Stimulated activated naive CD8-positive, alpha-beta T cell treated with anti-CD3 and anti-CD28 coated beads, Interleukin-15, Interleukin-2, amounts not matched to agents 100 ng/mL and 50 ng/mL, for 24 hours (primary cell): ENCODE measurements at regions not wholly inside any gene's neighbourhood (a gene's known extent, or its start where the extent isn't known, plus 50 kb on each side); places are given as distances from the start of the nearest gene placed in this dataset.

Source experiments
- H3K27ac Mint-ChIP-seq: one replicate; pipeline ENCODE4 v1.8.0; 2021; ENCODE audit warnings: mild to moderate bottlenecking, mixed read lengths
- H3K27me3 Mint-ChIP-seq: one replicate; pipeline ENCODE4 v1.8.0; 2021; ENCODE audit warnings: mixed read lengths
- H3K36me3 Mint-ChIP-seq: one replicate; pipeline ENCODE4 v1.8.0; 2021; ENCODE audit warnings: low read depth, mixed read lengths
- H3K4me1 Mint-ChIP-seq: one replicate; pipeline ENCODE4 v1.8.0; 2021; ENCODE audit warnings: low read depth, mixed read lengths
- H3K4me3 Mint-ChIP-seq: one replicate; pipeline ENCODE4 v1.8.0; 2021; ENCODE audit warnings: mild to moderate bottlenecking, mixed read lengths
- H3K9me3 Mint-ChIP-seq: one replicate; pipeline ENCODE4 v1.8.0; 2021; ENCODE audit warnings: mixed read lengths

DNA sequence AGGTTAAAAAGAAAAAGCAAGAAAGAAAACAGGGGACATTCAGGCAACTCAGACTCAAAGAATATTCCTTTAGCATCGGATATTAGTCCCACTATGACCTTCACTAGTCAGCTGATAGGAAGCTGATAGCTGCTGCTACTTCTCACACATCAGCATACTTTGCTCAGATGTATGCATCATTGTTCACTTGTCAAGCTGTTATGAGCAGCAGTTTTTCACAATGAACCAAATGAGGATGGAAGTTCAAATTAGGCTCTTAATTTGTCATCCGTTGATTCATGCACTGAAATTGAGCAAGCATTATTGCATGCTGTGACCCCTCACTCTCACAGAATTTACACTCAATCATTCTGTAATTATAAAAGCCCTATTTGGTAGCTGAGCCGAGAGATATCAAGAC lies 257.7 kb downstream of the SNX13 start:
- H3K4me3 Mint-ChIP-seq, result no peak overlapping the region
- H3K9me3 Mint-ChIP-seq, result no peaks in the 10 kb centered on the region
- no peaks in the 10 kb centered on the region for H3K36me3 Mint-ChIP-seq

DNA sequence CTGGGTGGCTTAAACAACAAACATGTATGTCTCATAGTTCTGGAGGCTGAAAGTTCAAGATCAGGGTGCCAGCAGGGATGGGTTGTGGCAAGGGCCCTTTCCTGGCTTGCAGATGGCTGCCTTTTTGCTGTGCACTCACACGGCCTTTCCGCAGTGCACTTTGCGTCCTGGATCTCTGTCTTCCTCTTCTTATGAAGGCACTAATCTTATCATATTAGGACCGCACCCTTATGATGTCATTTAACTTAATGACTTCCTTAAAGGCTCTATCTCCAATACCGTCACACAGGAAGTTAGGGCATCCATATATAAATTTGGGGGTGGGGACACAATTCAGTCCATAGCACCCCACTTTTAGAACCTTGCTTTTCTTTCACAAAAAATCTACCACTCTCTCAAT lies 255.2 kb downstream of the SNX13 start:
- H3K4me1 Mint-ChIP-seq, result no peaks in the 10 kb centered on the region
- H3K9me3 Mint-ChIP-seq, result no peaks in the 10 kb centered on the region
- no peaks in the 10 kb centered on the region for H3K27me3 Mint-ChIP-seq
- no peak overlapping the region for H3K4me3 Mint-ChIP-seq
- no peak overlapping the region for H3K27ac Mint-ChIP-seq
- H3K36me3 Mint-ChIP-seq, result no peaks in the 10 kb centered on the region

More for the DNA sequence above, 257.7 kb downstream of the SNX13 start:
- no peaks in the 10 kb centered on the region for H3K27me3 Mint-ChIP-seq
- no peak overlapping the region for H3K27ac Mint-ChIP-seq
- H3K4me1 Mint-ChIP-seq, result no peaks in the 10 kb centered on the region

- Mint-ChIP-seq H3K36me3 (no peaks in the 10 kb centered on the region), H3K4me1 (no peaks in the 10 kb centered on the region), H3K27ac (no peak overlapping the region), H3K27me3 (no peaks in the 10 kb centered on the region), H3K9me3 (no peaks in the 10 kb centered on the region), H3K4me3 (no peak overlapping the region)
Observed at GRCh38 chr7:17687361-17687760, 252.9 kb downstream of the SNX13 start.

GRCh38 chr7:17689361-17689902 lies 250.9 kb downstream of the SNX13 start:
- no peak overlapping the region for H3K27ac Mint-ChIP-seq
- no peaks in the 10 kb centered on the region for H3K4me1 Mint-ChIP-seq
- no peak overlapping the region for H3K4me3 Mint-ChIP-seq
- H3K9me3 Mint-ChIP-seq, result no peaks in the 10 kb centered on the region
- H3K36me3 Mint-ChIP-seq, result no peaks in the 10 kb centered on the region
- H3K27me3 Mint-ChIP-seq, result no peaks in the 10 kb centered on the region

- H3K27ac Mint-ChIP-seq, result no peak overlapping the region
- no peak overlapping the region for H3K4me3 Mint-ChIP-seq
- H3K4me1 Mint-ChIP-seq, result no peaks in the 10 kb centered on the region
- H3K36me3 Mint-ChIP-seq, result no peaks in the 10 kb centered on the region
- no peaks in the 10 kb centered on the region for H3K27me3 Mint-ChIP-seq
- H3K9me3 Mint-ChIP-seq, result no peaks in the 10 kb centered on the region
Observed at GRCh38 chr7:17690030-17690429, 250.3 kb downstream of the SNX13 start.

- Mint-ChIP-seq H3K4me1 (no peaks in the 10 kb centered on the region), H3K27ac (no peak overlapping the region), H3K36me3 (peaks cover 7% of the 10 kb centered on the region), H3K27me3 (peaks cover 9% of the 10 kb centered on the region), H3K9me3 (peaks cover 28% of the 10 kb centered on the region), H3K4me3 (no peak overlapping the region)
Observed at GRCh38 chr7:17696422-17696821, 243.9 kb downstream of the SNX13 start.

DNA sequence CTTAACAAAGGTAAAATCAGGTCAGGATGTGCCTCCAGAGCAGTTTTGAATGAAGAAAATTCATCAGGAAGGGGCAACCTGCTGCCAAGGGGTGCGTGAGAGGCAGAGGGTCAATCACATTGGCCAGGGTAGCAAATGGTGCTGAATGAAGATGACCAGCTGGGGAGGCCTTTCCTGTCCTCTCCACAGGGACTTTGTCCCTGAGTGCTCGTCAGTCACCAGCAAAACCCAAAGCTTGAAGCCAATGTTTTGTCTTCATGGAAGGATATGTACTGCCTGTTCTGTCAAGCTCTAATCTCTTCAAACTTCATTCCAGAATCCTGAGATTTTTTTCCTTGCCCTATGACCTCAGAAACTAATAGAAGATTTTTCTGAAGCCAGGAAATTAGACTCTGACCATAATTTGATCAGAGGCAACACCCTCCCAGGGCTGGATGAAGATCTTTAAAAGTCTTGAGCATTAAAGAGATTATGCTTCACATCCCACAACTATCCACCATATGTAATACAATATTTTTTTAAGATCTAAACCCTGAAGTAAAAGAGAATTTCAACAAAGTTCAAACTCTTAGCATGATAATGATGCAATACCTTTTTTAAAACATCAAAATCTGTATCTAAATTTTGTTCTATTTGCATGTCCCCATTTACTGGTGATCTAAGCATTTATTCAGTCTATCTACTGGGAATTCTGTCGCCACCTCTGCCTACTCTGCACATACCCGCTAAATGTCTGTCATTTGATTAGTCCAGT lies 243.0 kb downstream of the SNX13 start:
- Mint-ChIP-seq H3K27ac (no peak overlapping the region), H3K9me3 (peaks cover 29% of the 10 kb centered on the region), H3K4me1 (no peaks in the 10 kb centered on the region), H3K36me3 (peaks cover 7% of the 10 kb centered on the region), H3K4me3 (no peak overlapping the region), H3K27me3 (peaks cover 9% of the 10 kb centered on the region)

GRCh38 chr7:17699696-17700095 lies 240.6 kb downstream of the SNX13 start:
- H3K27me3 Mint-ChIP-seq, result peaks cover 10% of the 10 kb centered on the region

DNA sequence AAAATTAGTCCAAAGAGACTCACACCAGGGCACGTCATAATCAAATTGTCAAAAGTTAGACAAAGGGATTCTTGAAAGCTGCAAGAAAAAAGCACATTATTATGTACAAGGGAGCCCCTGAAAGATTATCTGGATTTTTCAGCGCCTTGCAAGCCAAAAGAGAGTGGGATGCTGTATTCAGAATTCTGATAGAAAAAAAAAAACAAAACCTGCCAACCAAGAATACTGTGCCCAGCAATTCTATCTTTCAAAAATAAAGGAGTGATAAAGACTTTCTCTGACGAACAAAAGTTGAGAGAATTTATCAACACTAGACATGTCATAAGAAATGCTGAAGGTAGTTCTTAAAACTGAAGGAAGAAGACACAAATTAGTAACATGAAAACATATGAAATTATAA lies 240.2 kb downstream of the SNX13 start:
- Mint-ChIP-seq H3K36me3 (peaks cover 7% of the 10 kb centered on the region), H3K27me3 (peaks cover 13% of the 10 kb centered on the region), H3K27ac (no peak overlapping the region), H3K4me1 (no peaks in the 10 kb centered on the region), H3K9me3 (peaks cover 29% of the 10 kb centered on the region), H3K4me3 (no peak overlapping the region)

More at GRCh38 chr7:17699696-17700095, 240.6 kb downstream of the SNX13 start:
- Mint-ChIP-seq H3K4me1 (no peaks in the 10 kb centered on the region), H3K9me3 (peaks cover 29% of the 10 kb centered on the region), H3K27ac (no peak overlapping the region), H3K4me3 (no peak overlapping the region), H3K36me3 (peaks cover 7% of the 10 kb centered on the region)

GRCh38 chr7:17706275-17706674 lies 234.0 kb downstream of the SNX13 start:
- Mint-ChIP-seq H3K9me3 (peaks cover 3% of the 10 kb centered on the region), H3K27ac (no peak overlapping the region), H3K4me3 (no peak overlapping the region), H3K4me1 (no peaks in the 10 kb centered on the region), H3K27me3 (peaks cover 5% of the 10 kb centered on the region), H3K36me3 (no peaks in the 10 kb centered on the region)

DNA sequence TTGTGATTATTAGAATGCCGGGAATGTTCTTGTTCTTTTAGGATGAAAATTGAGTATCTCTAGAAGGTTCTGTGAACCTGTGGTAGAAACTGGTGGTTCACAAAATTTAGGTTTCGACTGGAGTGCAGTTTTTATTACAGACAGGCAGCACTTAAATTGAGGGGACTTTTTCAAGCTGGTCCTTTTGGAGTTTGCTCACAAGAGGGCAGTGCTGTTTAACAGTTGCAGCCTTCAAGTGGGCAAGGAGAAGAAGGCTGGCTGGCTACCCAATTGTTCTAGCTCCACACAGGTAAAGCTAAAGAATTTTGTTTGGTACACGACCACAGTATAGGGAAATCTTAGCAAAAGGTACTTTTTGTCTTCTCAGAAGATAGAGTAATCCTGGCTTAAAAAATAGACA lies 233.6 kb downstream of the SNX13 start:
- H3K27me3 Mint-ChIP-seq, result peaks cover 3% of the 10 kb centered on the region
- no peaks in the 10 kb centered on the region for H3K9me3 Mint-ChIP-seq
- H3K36me3 Mint-ChIP-seq, result no peaks in the 10 kb centered on the region
- no peaks in the 10 kb centered on the region for H3K4me1 Mint-ChIP-seq
- H3K4me3 Mint-ChIP-seq, result no peak overlapping the region
- H3K27ac Mint-ChIP-seq, result no peak overlapping the region

- H3K4me3 Mint-ChIP-seq, result no peak overlapping the region
- H3K9me3 Mint-ChIP-seq, result no peaks in the 10 kb centered on the region
- peaks cover 3% of the 10 kb centered on the region for H3K27me3 Mint-ChIP-seq
- no peaks in the 10 kb centered on the region for H3K36me3 Mint-ChIP-seq
- H3K4me1 Mint-ChIP-seq, result no peaks in the 10 kb centered on the region
- no peak overlapping the region for H3K27ac Mint-ChIP-seq
Observed at GRCh38 chr7:17709127-17709526, 231.2 kb downstream of the SNX13 start.

DNA sequence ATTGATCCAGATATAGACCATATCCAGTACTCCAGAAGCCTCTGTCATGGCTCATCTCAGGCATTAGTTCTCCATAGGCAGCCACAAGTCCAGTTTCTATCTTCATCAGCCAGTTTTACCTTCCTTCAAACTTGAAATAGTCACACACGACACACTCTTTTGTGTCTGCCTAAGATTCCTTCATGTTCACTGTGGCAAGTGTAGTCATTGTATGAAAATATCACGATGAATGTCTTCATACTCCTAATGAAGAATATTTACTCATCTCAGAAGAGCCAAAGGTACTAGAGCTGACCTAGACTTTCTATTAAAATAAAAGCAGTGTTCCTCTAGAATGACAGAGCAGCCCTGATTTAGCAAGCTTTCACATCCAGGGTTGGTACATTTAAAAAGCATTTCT lies 230.7 kb downstream of the SNX13 start:
- H3K9me3 Mint-ChIP-seq, result no peaks in the 10 kb centered on the region

GRCh38 chr7:17710312-17710711 lies 230.0 kb downstream of the SNX13 start:
- no peaks in the 10 kb centered on the region for H3K4me1 Mint-ChIP-seq
- no peak overlapping the region for H3K4me3 Mint-ChIP-seq
- H3K27me3 Mint-ChIP-seq, result no peaks in the 10 kb centered on the region
- no peaks in the 10 kb centered on the region for H3K36me3 Mint-ChIP-seq
- no peaks in the 10 kb centered on the region for H3K9me3 Mint-ChIP-seq
- H3K27ac Mint-ChIP-seq, result no peak overlapping the region

More for the DNA sequence above, 230.7 kb downstream of the SNX13 start:
- H3K4me3 Mint-ChIP-seq, result no peak overlapping the region
- peaks cover 3% of the 10 kb centered on the region for H3K27me3 Mint-ChIP-seq
- no peaks in the 10 kb centered on the region for H3K36me3 Mint-ChIP-seq
- H3K4me1 Mint-ChIP-seq, result no peaks in the 10 kb centered on the region
- H3K27ac Mint-ChIP-seq, result no peak overlapping the region

DNA sequence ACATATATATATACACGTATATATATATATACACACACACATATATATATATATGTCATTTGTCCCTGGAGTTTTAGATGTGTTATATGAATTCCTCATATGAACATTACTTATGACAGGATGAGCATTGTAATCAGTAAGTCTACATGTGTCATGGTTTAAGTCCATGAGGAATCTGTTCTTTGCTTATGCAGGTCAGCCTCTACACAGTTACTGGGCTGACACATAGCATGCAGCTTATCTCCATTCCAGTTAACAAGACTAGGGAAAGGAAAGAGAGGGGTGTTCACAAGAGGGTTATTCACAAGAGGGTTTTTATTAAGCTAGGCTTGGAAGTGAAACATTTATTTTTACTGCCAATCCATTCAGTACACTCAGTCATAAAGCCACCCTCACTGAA lies 226.7 kb downstream of the SNX13 start:
- H3K4me3 Mint-ChIP-seq, result no peak overlapping the region
- no peak overlapping the region for H3K27ac Mint-ChIP-seq
- no peaks in the 10 kb centered on the region for H3K4me1 Mint-ChIP-seq
- H3K27me3 Mint-ChIP-seq, result no peaks in the 10 kb centered on the region
- no peaks in the 10 kb centered on the region for H3K9me3 Mint-ChIP-seq
- no peaks in the 10 kb centered on the region for H3K36me3 Mint-ChIP-seq

- Mint-ChIP-seq H3K27ac (no peak overlapping the region), H3K4me1 (no peaks in the 10 kb centered on the region), H3K27me3 (no peaks in the 10 kb centered on the region), H3K36me3 (no peaks in the 10 kb centered on the region), H3K4me3 (no peak overlapping the region), H3K9me3 (no peaks in the 10 kb centered on the region)
Observed at GRCh38 chr7:17716816-17717215, 223.5 kb downstream of the SNX13 start.
